GM12892 (cell line): ENCODE measurements at regions not wholly inside any gene's neighbourhood (a gene's known extent, or its start where the extent isn't known, plus 50 kb on each side); places are given as distances from the start of the nearest gene placed in this dataset.
"Not testable (repeated sequence)": the region's sequence is repeated elsewhere in the genome, so short reads cannot be mapped to it uniquely, and the experiment has no call there.

Experiments
- DNase-seq: peaks from one replicate; pipeline ENCODE4 v3.0.0; 2011; ENCODE audit not compliant: insufficient read length
- FAIRE-seq: peaks from 2 replicates; lab custom pipeline; 2011; peaks lifted over from hg19 to GRCh38; lab: Jason Lieb, UNC

DNA sequence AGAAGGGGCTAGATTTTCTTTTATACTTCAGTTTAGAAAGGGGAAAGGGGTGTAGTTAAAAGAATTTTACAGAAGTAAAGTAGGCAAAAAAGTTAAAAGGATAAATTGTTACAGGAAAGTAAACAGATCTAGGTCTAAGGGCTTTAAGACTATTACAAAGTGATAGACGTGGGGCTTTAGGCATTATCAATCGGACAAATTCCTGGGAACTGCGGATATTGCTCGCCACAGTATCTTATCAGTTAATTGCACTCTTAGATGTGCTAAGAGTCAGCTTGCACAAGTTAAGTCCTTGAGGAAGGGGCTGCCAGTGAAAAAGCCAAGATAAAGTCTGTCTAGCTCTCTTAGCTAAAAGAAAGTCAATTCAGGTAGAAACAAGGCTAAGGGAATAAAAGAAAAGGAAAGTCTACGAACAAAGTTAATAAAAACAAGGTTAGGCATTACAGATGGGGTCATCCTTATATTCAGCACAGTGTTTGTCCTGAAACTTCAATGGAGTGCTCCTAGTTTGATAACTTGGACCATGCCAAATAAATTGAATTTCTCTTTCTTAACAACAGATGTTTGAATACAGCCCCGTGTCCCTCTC lies 125.4 kb downstream of the ART5 start:
- not testable (repeated sequence) for FAIRE-seq, DNase-seq

DNA sequence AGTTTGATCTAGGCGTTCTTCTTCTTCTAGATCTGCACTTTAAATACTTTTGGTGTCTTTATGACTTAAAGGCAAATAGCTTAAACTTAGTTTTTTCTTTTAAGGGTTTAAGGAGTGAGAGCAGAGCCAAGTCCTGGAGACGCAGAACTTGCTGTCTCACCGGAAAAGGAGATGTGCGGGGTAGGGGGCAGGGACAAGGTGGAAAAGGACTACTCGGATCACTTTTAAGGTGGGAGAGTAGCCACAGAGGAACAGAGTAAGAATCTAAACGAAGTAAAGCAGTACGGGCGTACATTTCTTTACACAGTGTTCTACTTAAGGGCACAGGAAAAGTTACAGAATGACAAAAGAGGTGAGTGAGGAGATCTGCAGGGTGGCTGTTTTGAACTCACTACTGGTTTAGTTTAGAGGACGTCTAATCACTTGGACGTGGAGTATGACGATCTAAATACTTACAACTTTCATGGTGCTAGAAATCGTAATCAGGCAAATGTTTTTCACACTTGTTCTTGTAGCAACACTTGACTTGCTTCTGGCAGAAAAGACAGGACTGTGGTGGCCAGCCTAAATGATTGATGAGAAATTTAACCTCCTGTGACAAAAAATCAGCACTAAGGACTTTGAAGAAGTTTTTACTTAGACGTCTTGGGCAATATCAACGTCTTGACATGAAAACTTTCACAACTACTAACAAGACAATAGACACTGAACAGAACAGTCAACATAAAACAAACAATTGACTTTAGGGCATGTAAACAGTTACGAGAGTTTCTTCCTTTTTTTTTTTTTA lies 127.0 kb downstream of the ART5 start:
- DNase-seq, FAIRE-seq: not testable (repeated sequence)

DNA sequence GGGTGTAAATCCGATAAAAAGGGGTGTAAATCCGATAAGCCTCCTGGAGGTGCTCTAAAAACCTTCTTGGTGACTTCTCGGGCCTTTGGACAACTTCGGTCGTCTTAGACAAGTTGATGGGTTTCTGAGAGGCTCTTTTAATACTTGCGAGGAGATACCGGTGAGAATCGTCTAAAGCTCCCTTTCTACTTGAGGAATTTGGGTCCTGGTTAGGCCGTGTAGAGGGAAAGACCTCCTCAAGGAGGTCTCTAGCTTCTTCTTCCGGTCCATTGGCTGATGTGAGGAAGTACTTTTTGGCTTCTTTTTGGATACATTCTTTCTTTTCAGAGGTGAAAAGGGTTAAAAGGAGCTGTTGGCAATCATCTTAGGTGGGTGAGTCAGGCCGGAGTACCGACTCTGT lies 128.5 kb downstream of the ART5 start:
- DNase-seq, FAIRE-seq: not testable (repeated sequence)

DNA sequence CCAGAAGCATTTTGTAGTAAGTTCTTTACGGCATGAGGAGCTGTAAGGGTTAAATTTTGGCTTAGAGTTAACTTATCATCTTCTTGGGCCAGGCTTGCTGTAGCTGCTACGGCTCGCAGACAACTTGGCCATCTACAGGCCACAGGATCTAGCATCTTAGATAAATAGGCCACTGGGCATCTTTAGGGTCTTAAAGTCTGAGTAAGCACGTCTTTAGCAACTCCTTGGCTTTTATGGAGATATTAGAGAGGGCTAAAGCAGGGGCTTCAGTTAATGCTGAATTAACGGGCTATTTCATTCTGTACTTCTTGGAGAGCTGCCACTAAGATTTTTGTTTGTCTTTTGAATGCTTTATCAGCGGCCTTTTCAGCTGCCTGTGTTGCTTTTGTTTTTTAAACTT lies 129.0 kb downstream of the ART5 start:
- FAIRE-seq, DNase-seq: not testable (repeated sequence)

DNA sequence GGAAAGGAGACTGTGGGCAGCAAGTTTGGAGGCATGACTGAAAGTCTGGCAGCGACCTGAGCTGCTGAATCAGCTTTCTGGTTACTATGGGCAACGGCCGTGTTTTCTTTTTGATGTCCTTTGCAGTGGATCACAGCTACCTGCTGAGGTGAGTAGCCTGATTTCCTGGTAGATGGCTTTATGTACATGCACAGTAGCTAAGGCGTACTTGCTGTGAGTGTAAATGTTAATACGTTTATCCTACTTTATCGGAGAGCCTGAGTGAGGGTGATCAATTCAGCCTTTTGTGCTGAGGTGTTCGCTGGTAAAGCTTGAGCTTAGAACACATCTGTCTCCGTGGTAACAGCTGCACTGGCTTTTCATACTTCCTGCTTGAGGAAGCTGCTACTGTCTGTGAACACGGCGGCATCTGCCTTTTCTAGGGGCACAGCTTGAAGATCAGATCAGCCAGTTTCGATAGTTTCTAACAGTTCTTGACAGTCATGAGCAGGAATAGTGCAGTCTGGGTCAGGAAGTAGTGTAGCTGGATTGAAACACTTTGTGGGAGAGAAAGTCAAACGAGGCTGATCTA lies 129.6 kb downstream of the ART5 start:
- not testable (repeated sequence) for FAIRE-seq, DNase-seq

DNA sequence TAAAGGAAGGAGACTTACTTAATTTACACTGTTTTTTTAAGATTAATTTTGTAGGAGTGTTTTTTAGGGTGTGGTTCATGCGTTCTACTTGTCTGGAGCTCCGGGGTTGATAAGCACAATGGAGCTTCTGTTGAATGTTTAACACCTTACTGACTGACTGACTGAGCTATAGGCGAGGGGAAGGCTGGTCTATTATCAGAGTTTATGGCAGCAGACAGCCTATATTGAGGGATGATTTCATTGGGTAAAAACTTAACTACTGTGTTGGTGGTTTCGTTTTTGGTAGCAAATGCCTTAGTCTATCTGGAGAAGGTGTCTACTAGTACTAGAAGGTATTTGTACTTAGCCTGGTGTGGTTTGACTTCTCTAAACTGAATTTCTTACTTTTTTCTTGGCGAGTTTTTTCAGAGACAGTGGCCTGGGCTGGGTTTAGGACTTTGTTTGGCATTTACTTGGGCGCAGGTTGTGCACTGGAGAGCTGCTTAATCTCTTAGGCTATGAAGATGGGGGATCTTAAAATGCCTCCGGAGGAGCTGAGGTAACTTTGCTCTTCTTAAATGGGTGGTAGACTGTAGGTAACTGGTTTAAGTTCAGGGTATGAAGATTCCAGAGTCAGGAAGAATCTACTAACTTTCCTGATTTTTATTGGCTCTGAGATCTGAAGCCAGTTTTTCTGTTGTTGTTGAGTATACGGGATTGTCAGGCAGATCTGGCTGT lies 130.2 kb downstream of the ART5 start:
- not testable (repeated sequence) for FAIRE-seq, DNase-seq

DNA sequence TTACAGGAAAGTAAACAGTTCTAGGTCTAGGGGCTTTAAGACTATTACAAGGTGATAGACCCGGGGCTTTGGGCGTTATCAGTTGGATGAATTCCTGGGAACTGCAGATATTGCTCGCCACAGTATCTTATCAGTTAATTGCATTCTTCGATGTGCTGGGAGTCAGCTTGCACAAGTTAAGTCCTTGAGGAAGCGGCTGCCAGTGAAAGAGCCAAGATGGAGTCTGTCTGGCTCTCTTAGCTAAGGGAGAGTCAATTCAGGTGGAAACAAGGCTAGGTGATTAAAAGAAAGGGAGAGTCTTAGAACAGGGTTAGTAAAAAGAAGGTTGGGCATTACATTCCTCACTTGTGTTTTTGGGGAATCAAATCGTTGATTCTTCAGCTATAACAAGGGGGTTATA lies 130.6 kb upstream of the ZNF195 start:
- not testable (repeated sequence) for DNase-seq, FAIRE-seq

DNA sequence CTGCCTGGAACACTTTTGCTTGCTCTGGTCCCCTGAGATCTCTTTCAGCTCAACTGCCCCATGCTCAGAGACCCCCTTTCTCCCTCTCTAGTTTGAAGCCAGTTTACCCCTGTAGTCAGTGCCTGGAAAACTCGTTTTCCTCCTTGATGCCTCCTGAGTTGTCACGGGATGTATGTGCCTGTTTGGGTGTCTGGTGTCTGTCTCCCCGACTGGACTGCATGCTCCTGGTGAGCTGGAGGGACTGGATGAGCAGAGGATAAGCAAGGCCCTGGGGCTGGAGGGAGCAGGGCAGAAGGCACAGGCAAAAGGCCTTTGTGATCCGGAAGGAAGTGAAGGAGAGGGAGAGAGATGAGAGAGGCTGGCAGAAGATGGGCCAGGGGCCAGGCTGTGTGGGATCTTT lies 120.3 kb upstream of the ZNF195 start:
- not testable (repeated sequence) for DNase-seq, FAIRE-seq

DNA sequence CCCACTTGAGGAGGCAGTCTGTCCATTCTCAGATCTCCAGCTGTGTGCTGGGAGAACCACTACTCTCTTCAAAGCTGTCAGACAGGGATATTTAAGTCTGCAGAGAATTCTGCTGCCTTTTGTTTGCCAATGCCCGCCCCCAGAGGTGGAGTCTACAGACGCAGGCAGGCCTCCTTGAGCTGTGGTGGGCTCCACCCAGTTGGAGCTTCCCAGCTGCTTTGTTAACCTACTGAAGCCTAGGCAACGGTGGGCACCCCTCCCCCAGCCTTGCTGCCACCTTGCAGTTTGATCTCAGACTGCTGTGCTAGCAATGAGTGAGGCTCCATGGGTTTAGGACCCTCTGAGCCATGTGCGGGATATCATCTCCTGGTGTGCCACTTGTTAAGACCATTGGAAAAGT lies 119.4 kb upstream of the ZNF195 start:
- FAIRE-seq, DNase-seq: not testable (repeated sequence)

DNA sequence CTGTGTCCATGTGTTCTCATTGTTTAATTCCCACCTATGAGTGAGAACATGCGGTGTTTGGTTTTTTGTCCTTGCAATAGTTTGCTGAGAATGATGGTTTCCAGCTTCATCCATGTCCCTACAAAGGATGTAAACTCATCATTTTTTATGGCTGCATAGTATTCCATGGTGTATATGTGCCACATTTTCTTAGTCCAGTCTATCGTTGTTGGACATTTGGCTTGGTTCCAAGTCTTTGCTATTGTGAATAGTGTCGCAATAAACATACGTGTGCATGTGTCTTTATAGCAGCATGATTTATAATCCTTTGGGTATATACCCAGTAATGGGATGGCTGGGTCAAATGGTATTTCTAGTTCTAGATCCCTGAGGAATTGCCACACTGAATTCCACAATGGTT lies 114.2 kb upstream of the ZNF195 start:
- DNase-seq, FAIRE-seq: not testable (repeated sequence)

DNA sequence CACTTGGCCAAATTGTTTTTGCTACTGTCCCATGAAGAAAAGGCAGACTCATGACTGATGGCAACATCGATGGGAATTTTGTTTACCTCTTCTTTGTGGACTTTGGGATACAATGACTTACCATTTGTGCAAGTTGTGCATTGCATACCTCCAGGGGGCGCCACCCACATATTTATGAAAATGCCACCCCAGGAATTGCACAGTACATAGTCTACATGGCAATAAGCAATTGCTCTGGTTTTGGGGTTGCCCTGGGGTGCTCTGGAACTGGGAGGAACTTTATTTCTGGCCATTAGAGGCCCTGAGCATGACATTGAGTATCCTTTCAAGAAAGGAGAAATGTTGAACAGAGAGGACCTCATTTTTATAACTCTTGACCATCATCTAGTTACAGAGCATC lies 109.1 kb upstream of the ZNF195 start:
- not testable (repeated sequence) for DNase-seq, FAIRE-seq

DNA sequence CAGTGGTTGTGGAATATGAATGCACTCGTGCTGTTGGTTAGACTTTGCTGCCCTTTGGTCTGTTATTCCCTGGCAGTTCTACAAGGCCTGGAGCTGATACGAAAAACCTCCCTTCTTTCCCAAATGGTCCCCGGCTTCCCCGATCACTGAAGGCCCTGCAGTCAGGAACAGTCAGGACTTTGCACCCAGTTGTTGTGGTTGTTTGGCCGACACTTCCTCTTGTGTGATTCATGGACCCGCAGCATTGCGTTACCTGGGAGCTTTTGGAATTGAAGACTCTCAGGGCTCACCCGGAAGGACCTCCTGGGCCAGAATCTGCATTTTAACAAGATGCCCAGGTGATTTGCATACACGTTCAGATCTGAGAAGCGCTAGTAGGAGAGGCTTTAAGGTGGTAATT lies 106.8 kb upstream of the ZNF195 start:
- not testable (repeated sequence) for DNase-seq, FAIRE-seq

DNA sequence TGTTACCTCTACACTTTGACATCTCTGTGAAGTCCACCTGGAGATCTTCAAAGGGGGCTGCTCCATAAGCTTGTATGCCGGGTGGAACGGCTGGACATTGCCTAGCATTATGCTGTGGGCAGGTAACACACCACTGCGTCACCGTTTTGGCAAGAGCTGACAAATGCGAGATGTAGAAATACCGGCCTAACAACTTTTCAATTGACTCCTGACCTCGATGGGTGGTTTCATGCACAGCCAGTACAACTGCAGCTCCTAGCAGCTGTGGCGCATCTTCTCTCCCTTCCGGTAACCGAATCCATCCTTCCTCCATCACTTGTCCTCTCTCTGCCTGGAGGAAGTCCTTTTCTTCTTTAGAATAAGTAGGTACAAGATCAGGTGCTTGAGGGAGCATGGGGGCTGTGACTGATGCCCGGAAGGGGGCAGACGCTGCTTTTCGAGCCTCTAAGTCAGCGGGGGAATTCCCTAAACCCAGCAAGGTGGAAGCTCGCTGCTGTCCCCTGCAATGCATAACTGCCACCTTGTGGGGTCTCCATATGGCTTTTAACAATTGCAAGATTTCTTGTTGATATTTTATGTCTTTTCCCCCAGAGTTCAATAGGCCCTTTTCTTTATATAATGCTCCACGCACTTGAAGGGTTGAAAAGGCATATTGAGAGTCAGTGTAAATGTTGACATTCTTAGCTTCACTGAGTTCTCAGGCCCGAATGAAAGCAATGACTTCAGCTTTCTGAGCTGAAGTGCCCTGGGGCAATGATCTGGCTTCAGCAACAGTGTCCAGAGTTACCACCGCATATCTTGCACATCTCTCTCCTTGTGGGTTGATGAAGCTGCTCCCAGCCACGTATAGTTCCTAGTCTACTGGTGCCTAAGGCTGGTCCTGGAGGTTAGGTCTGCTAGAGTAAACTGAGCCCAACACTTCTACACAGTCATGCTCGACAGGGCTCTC lies 98.3 kb upstream of the ZNF195 start:
- DNase-seq, FAIRE-seq: not testable (repeated sequence)

DNA sequence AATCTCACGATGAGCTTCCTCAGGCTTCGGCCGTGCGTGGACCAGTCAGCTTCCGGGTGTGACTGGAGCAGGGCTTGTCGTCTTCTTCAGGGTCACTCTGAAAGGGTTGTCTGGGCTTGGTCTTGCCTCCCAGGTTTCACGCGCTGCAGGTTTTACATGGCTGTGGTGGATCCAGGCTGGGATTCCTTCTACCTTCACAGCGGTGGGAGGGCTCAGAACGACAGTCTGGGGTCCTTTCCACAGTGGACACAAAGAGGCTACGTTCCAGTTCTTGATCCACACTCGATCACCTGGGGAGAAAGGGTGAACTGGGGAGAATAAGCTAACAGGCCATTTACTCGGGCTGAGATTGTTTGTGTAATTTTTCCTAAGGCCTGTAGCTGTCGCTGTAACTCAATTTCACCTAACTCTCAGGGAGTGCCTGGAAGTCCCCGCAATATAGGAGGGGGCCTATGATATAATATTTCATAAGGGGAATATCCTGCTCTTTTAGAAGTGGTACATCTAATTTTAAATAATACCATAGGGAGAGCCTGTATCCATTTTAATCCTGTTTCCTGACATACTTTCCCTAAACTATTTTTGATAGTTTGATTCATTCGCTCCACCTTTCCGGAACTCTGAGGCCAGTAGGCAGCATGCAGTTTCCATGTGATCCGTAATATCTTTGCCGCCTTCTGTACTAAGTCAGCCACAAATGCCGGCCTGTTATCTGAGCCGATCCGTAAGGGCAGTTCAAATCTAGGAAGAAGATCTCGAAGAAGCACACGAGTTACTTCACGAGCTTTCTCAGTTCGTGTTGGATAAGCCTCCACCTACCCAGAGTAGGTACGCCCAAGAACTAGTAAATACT lies 97.4 kb upstream of the ZNF195 start:
- not testable (repeated sequence) for DNase-seq, FAIRE-seq

DNA sequence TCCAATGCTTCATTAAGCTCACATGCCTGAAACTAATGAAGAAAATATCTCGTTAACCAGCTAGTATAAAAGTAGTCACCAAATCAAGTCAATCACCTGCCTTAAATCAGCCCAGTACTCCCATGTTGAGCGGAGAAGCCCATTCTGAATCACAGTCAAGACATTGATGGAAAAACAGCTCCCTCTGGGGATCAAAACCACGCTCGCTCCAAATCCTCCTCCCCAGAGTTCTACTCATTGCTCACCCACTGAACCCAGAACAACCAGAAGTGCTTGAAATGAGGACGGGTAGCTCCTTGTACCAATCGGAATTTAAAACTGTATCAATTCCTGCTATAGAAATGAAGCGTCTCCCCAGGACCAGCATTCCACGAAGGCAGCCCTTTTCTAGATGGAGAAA lies 90.0 kb upstream of the ZNF195 start:
- FAIRE-seq, DNase-seq: not testable (repeated sequence)

DNA sequence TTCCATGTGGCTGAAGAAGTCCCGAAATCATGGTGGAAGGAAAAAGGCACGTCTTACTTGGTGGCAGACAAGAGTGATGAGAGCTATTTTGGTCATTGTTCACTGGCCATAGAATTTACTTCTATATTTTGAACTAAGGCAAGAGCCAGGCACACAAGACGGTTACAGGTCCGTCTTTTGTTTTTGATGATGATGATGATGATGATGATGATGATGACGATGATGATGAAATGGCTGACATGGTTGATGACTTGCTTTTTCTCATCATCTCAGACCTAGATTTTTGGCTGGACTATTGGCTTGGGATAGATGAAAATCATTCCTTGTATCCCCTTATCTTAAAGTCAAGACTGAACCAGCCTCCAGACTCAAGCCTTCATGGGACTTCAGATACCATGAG lies 88.7 kb upstream of the ZNF195 start:
- not testable (repeated sequence) for DNase-seq, FAIRE-seq

DNA sequence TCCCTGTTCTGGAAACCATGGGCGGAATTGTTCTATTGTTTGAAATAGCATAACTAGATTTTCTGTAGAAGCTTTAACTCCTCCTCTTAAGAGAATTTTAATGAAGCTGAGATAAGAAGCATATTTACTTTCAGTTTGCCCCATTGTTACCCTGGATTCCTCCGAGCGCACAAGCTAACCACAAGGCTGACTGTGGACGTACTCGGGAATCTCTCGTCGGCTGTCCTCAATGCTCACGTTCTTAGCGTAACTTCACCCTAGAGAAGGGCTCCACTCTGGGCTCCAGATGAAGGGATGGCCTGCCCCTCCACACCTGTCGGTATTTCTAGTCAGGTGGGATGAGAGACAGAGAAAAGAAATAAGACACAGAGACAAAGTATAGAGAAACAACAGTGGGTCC lies 76.7 kb upstream of the ZNF195 start:
- FAIRE-seq, DNase-seq: not testable (repeated sequence)

DNA sequence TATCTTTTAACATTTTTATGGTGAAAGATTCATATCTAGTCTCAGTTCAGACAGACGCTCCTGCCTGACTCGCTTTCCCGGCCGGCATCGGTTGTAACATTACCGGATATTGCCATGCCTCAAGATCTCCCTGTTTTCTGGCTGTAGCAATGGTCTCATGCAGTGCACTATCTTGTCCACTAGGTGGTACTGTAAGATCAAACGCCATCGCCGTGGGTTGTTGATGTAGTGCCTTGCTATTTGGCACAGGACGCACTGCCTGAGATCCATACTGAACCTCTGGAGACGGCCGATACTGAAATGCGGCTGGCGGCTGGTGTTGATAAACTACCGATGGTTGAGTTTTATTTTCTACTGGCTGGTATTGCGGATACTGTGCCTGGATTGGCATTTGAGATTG lies 75.9 kb upstream of the ZNF195 start:
- not testable (repeated sequence) for DNase-seq, FAIRE-seq
